B cell (primary cell): ENCODE measurements at regions not wholly inside any gene's neighbourhood (a gene's known extent, or its start where the extent isn't known, plus 50 kb on each side); places are given as distances from the start of the nearest gene placed in this dataset.

Experiments used
- ATAC-seq: fragments of 200-7000 bp; cut with Tn5 transposase; one replicate; pipeline ENCODE4 v1.10.0; 2021; ENCODE audit warnings: low read depth, mild to moderate bottlenecking, moderate number of reproducible peaks, moderate library complexity
- CTCF ChIA-PET: fragments of 350-600 bp; sonication (Branson Sonifier 250); formaldehyde crosslinking; loops from one replicate; lab custom pipeline; 2021; ENCODE audit warnings: antibody characterized with exemption, inconsistent platforms; lab: Charles Lee
- POLR2A ChIA-PET: fragments of 350-600 bp; sonication (Branson Sonifier 250); formaldehyde crosslinking; loops from one replicate; lab custom pipeline; 2021; ENCODE audit warnings: antibody characterized with exemption; lab: Charles Lee
- DNase-seq: peaks from one replicate; pipeline ENCODE4 v3.0.0; 2013
- H2AFZ ChIP-seq: 2 replicates; pipeline ENCODE4 v1.6.1; 2012; ENCODE audit warnings: mild to moderate bottlenecking, low read depth, low read length; ENCODE audit not compliant: insufficient read depth, poor library complexity, severe bottlenecking
- H3K27ac ChIP-seq, 2 donors: 1 replicate in 1 of 2; 2 replicates in 1 of 2; pipeline ENCODE4 v1.5.1; 2012 to 2013; ENCODE audit warnings: low read length in 2 of 2, mild to moderate bottlenecking in 2 of 2, moderate library complexity in 1 of 2
- H3K27me3 ChIP-seq, 4 experiments: fragments of 200-600 bp in 1 of 4; sonication (generic) in 1 of 4; replicated peaks in 1 of 4; 1 replicate in 2 of 4; 2 replicates in 2 of 4; pipeline versions ENCODE4 v1.6.1 to v1.7.0; 2013 to 2016; ENCODE audit warnings: low read length in 3 of 4, mild to moderate bottlenecking in 2 of 4, mixed read lengths in 1 of 4, moderate library complexity in 1 of 4; ENCODE audit not compliant: insufficient read depth in 4 of 4, control insufficient read depth in 3 of 4; ENCODE audit errors: control extremely low read depth in 1 of 4
- H3K36me3 ChIP-seq, 2 experiments: replicated peaks in 1 of 2; 1 replicate in 1 of 2; 2 replicates in 1 of 2; pipeline versions ENCODE4 v1.6.1 to v1.7.1; 2013; ENCODE audit warnings: low read length in 1 of 2; ENCODE audit not compliant: insufficient read depth in 2 of 2, control insufficient read depth in 1 of 2; ENCODE audit errors: control extremely low read depth in 1 of 2, extremely low read depth in 1 of 2
- H3K4me1 ChIP-seq, 2 donors: fragments of 200-600 bp in 1 of 2; sonication (generic) in 1 of 2; 1 replicate in 1 of 2; 2 replicates in 1 of 2; pipeline versions ENCODE4 v1.5.1 to v1.6.1; 2013 to 2017; ENCODE audit warnings: low read length in 2 of 2; ENCODE audit not compliant: control insufficient read depth in 2 of 2, insufficient read depth in 2 of 2
- H3K4me2 ChIP-seq: replicated peaks from 2 replicates; pipeline ENCODE3; 2012; ENCODE audit warnings: mild to moderate bottlenecking, low read depth, low read length; ENCODE audit not compliant: poor library complexity, severe bottlenecking
- H3K4me3 ChIP-seq, 5 experiments: fragments of 200-600 bp in 1 of 5; sonication (generic) in 1 of 5; 1 replicate in 3 of 5; 2 replicates in 2 of 5; pipeline versions ENCODE4 v1.5.1 to v1.7.0; 2011 to 2016; ENCODE audit warnings: low read length in 4 of 5, mild to moderate bottlenecking in 4 of 5, low read depth in 2 of 5, control low read depth in 1 of 5, moderate library complexity in 1 of 5; ENCODE audit not compliant: insufficient read depth in 1 of 5; ENCODE audit errors: control extremely low read depth in 1 of 5, extremely low read depth in 1 of 5
- H3K79me2 ChIP-seq: fragments of 200-600 bp; sonication (generic); one replicate; pipeline ENCODE4 v1.6.0; 2016; ENCODE audit warnings: low read length; ENCODE audit not compliant: control insufficient read depth, insufficient read depth
- H3K9ac ChIP-seq: fragments of 200-600 bp; sonication (generic); 2 replicates; pipeline ENCODE4 v1.6.1; 2017; ENCODE audit warnings: mild to moderate bottlenecking, low read length, moderate library complexity
- H3K9me3 ChIP-seq, 3 donors: one replicate each; pipeline versions ENCODE4 v1.6.1 to v1.7.1; 2013; ENCODE audit warnings: low read length in 2 of 3; ENCODE audit not compliant: control insufficient read depth in 2 of 3, insufficient read depth in 1 of 3; ENCODE audit errors: control extremely low read depth in 1 of 3
- H4K20me1 ChIP-seq: 2 replicates; pipeline ENCODE4 v1.6.0; 2012; ENCODE audit warnings: mild to moderate bottlenecking, low read length; ENCODE audit not compliant: insufficient read depth, control insufficient read depth, poor library complexity, severe bottlenecking
- H3K27ac Mint-ChIP-seq: one replicate; pipeline ENCODE4 v1.8.0; 2021; ENCODE audit warnings: mixed read lengths
- H3K27me3 Mint-ChIP-seq: one replicate; pipeline ENCODE4 v1.8.0; 2021; ENCODE audit warnings: mixed read lengths
- H3K4me1 Mint-ChIP-seq: one replicate; pipeline ENCODE4 v1.8.0; 2021; ENCODE audit warnings: mixed read lengths
- H3K4me3 Mint-ChIP-seq: one replicate; pipeline ENCODE4 v1.8.0; 2021; ENCODE audit warnings: mixed read lengths
- H3K9me3 Mint-ChIP-seq: one replicate; pipeline ENCODE4 v1.8.0; 2022; ENCODE audit warnings: mixed read lengths; ENCODE audit not compliant: insufficient read depth
- CTCF ChIP-seq: fragments of 200-600 bp; IDR thresholded peaks from one replicate; pipeline ENCODE4 v1.8.0; 2022; ENCODE audit warnings: antibody characterized with exemption, mild to moderate bottlenecking
- EZH2 ChIP-seq: IDR thresholded peaks from 2 replicates; pipeline ENCODE4 v1.6.1; 2012; ENCODE audit warnings: borderline replicate concordance, low read depth, mild to moderate bottlenecking, moderate library complexity, low read length; ENCODE audit not compliant: insufficient read depth, poor library complexity, severe bottlenecking
- WGBS: methylation state at CpG from one replicate; pipeline ENCODE4 v1.1.5; 2013; ENCODE audit warnings: missing lambda C conversion rate; ENCODE audit not compliant: insufficient coverage; 5-methylcytosine and 5-hydroxymethylcytosine counted together
- intact Hi-C: fragments of 100-400 bp; cut with micrococcal nuclease; formaldehyde crosslinking; loops from one replicate; pipeline ENCODE4 v1.10.0; 2022

- Mint-ChIP-seq H3K27me3 (no peaks in the 10 kb centered on the region), H3K27ac (no peak overlapping the region), H3K9me3 (no peaks in the 10 kb centered on the region), H3K4me1 (no peaks in the 10 kb centered on the region), H3K4me3 (no peak overlapping the region)
- DNase-seq: no peak
- ChIA-PET CTCF (interaction anchor here (1.4 kb wide), 1 partner anchor 276 kb away, joined by 4 read pairs; no protein-coding TSS in a partner anchor), POLR2A (no interaction called here)
- no peaks in the 10 kb centered on the region for H3K79me2 ChIP-seq
- H3K4me3 ChIP-seq: no peak overlapping the region
- no peaks in the 10 kb centered on the region for H3K36me3 ChIP-seq
- no peaks in the 10 kb centered on the region for H3K27me3 ChIP-seq
- H3K27ac ChIP-seq: no peak overlapping the region
- ATAC-seq: no peak
- intact Hi-C loops: no loop called here
- TF ChIP-seq EZH2: no peak
- no peak for TF ChIP-seq CTCF
- H3K4me2 ChIP-seq: no peak overlapping the region
- no peaks in the 10 kb centered on the region for H4K20me1 ChIP-seq
- no peaks in the 10 kb centered on the region for H3K4me1 ChIP-seq
- H2AFZ ChIP-seq: no peak overlapping the region
- no peaks in the 10 kb centered on the region for H3K9me3 ChIP-seq
- H3K9ac ChIP-seq: no peak overlapping the region
- WGBS: 88% methylated on average over 6 of the region's 6 CpGs
These were observed 273.9 kb downstream of the GADD45G start for GRCh38 chr9:89878687-89879086.

GRCh38 chr9:89879276-89879675 lies 274.5 kb downstream of the GADD45G start:
- Histone ChIP-seq H2AFZ (no peak overlapping the region), H4K20me1 (no peaks in the 10 kb centered on the region), H3K9me3 (no peaks in the 10 kb centered on the region), H3K4me3 (no peak overlapping the region), H3K27ac (no peak overlapping the region), H3K79me2 (no peaks in the 10 kb centered on the region), H3K9ac (no peak overlapping the region), H3K36me3 (no peaks in the 10 kb centered on the region), H3K4me1 (no peaks in the 10 kb centered on the region), H3K27me3 (no peaks in the 10 kb centered on the region), H3K4me2 (no peak overlapping the region)
- Mint-ChIP-seq H3K9me3 (no peaks in the 10 kb centered on the region), H3K4me1 (no peaks in the 10 kb centered on the region), H3K27me3 (no peaks in the 10 kb centered on the region), H3K4me3 (no peak overlapping the region), H3K27ac (no peak overlapping the region)
- TF ChIP-seq CTCF (no peak), EZH2 (no peak)
- POLR2A ChIA-PET: no interaction called here
- DNase-seq: no peak
- ATAC-seq: no peak
- WGBS: 100% methylated on average over 3 of the region's 6 CpGs
- intact Hi-C loops: no loop called here
- CTCF ChIA-PET: interaction anchor here (1.4 kb wide), 1 partner anchor 276 kb away, joined by 4 read pairs; no protein-coding TSS in a partner anchor
